ENCODE measurements at regions not wholly inside any gene's neighbourhood (a gene's known extent, or its start where the extent isn't known, plus 50 kb on each side); places are given as distances from the start of the nearest gene placed in this dataset.

- no peak for DNase-seq
Observed at GRCh38 chr10:78900715-78901430, 167.9 kb upstream of the ZMIZ1 start.

GRCh38 chr10:78901694-78902093, 167.1 kb upstream of the ZMIZ1 start:
- no peak for DNase-seq

GRCh38 chr10:78902815-78903214, 166.0 kb upstream of the ZMIZ1 start:
- DNase-seq, result no peak

- DNase-seq, result no peak
Observed at GRCh38 chr10:78903341-78903940, 165.3 kb upstream of the ZMIZ1 start.

GRCh38 chr10:78904196-78904595, 164.6 kb upstream of the ZMIZ1 start:
- DNase-seq, result no peak

GRCh38 chr10:78905015-78905956, 163.5 kb upstream of the ZMIZ1 start:
- DNase-seq, result no peak

- DNase-seq, result no peak
Observed at GRCh38 chr10:78905957-78906308, 162.8 kb upstream of the ZMIZ1 start.

GRCh38 chr10:78906734-78907390, 161.9 kb upstream of the ZMIZ1 start:
- DNase-seq, result no peak

GRCh38 chr10:78907551-78908211, 161.1 kb upstream of the ZMIZ1 start:
- DNase-seq, result no peak

- no peak for DNase-seq
Observed at GRCh38 chr10:78909221-78909620, 159.5 kb upstream of the ZMIZ1 start.

GRCh38 chr10:78910021-78910420, 158.7 kb upstream of the ZMIZ1 start:
- no peak for DNase-seq

- DNase-seq, result no peak
Observed at GRCh38 chr10:78910476-78910875, 158.3 kb upstream of the ZMIZ1 start.

GRCh38 chr10:78910886-78911285, 157.9 kb upstream of the ZMIZ1 start:
- no peak for DNase-seq

GRCh38 chr10:78911533-78912340, 157.0 kb upstream of the ZMIZ1 start:
- no peak for DNase-seq

GRCh38 chr10:78912361-78913218, 156.2 kb upstream of the ZMIZ1 start:
- DNase-seq, result no peak

- no peak for DNase-seq
Observed at GRCh38 chr10:78913219-78914059, 155.3 kb upstream of the ZMIZ1 start.

- no peak for DNase-seq
Observed at GRCh38 chr10:78914060-78914378, 154.7 kb upstream of the ZMIZ1 start.

- no peak for DNase-seq
Observed at GRCh38 chr10:78914502-78915189, 154.1 kb upstream of the ZMIZ1 start.

- DNase-seq, result no peak
Observed at GRCh38 chr10:78915190-78915518, 153.6 kb upstream of the ZMIZ1 start.

- DNase-seq, result no peak
Observed at GRCh38 chr10:78916227-78916626, 152.5 kb upstream of the ZMIZ1 start.
